ENCODE measurements at regions not wholly inside any gene's neighbourhood (a gene's known extent, or its start where the extent isn't known, plus 50 kb on each side); places are given as distances from the start of the nearest gene placed in this dataset.

DNA sequence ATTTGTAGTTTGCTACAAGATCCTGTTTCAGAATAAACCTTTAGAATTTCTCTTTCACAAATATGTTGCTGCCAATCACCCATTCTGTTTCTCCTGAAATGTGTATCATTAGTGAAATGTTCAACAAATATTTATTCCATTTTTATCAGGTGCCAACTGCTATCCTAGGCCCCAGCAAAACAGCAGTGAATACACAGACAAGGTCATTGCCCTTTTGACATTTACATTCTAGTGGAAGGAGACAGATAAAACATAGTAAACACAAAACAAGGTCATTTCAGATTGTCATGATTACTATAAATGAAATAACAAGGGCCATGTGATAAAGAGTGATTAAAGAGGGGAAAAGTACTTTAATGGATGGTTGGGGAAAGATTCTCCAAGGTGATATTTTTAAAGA is 404.8 kb upstream of the PHF14 start:
- Mint-ChIP-seq H3K9me3 (peaks cover 0 to 12% (median 1%) of the 10 kb centered on the region in 11 donors), H3K4me3 (no peak overlapping the region)

DNA sequence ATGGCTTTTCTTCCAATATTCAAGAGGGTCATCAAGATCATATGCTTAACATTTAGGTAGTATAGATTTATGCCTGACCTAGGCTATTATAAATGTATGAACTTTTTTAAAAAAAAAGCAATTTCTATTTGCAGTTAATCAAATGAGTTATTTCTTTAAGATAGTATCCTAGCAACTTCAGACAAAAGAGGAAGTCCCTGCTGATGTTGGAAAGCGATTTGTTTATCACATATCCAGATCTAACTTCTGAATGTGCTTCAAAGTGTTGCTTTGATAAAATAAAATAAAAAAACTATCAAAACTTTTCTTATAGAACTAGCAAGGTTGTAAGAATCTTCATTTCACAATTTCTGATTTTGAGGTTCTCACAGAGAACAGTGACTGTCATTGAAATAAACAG is 401.9 kb upstream of the PHF14 start:
- Mint-ChIP-seq H3K27me3 (peaks cover 0 to 5% (median 0%) of the 10 kb centered on the region in 5 donors), H3K36me3 (no peaks in the 10 kb centered on the region), H3K4me1 (no peaks in the 10 kb centered on the region), H3K4me3 (no peak overlapping the region), H3K27ac (no peak overlapping the region), H3K9me3 (peaks cover 0 to 2% (median 0%) of the 10 kb centered on the region in 11 donors)
- POLR2A ChIA-PET, result no interaction called here
- H3K36me3 ChIP-seq (ENCODE audit: control insufficient read depth in 2 of 3, insufficient read depth in 3 of 3, low read length in 3 of 3), result no peaks in the 10 kb centered on the region
- no peaks in the 10 kb centered on the region for H3K9me3 ChIP-seq (ENCODE audit: control insufficient read depth in 2 of 3, low read length in 3 of 3)
- ATAC-seq (no peak), DNase-seq (no peak)
- no peaks in the 10 kb centered on the region for H3K27me3 ChIP-seq (ENCODE audit: control insufficient read depth in 2 of 2, insufficient read depth in 2 of 2, low read length in 2 of 2)
- CTCF ChIA-PET, result no interaction called here
- no peak overlapping the region for H3K4me3 ChIP-seq (ENCODE audit: low read length)
- no peaks in the 10 kb centered on the region for H3K4me1 ChIP-seq (ENCODE audit: control insufficient read depth in 2 of 2, insufficient read depth in 2 of 2, low read length in 2 of 2)
- no peak overlapping the region for H3K27ac ChIP-seq (ENCODE audit: low read depth, low read length)
- intact Hi-C loops (cut with micrococcal nuclease), result no loop called here

More for the DNA sequence above, 404.8 kb upstream of the PHF14 start:
- Histone ChIP-seq H3K9me3 (ENCODE audit: control insufficient read depth in 2 of 3, low read length in 3 of 3) (no peaks in the 10 kb centered on the region), H3K4me3 (ENCODE audit: low read length) (no peak overlapping the region), H3K27me3 (ENCODE audit: control insufficient read depth in 2 of 2, insufficient read depth in 2 of 2, low read length in 2 of 2) (no peaks in the 10 kb centered on the region), H3K27ac (ENCODE audit: low read depth, low read length) (no peak overlapping the region), H3K4me1 (ENCODE audit: control insufficient read depth in 2 of 2, insufficient read depth in 2 of 2, low read length in 2 of 2) (no peaks in the 10 kb centered on the region), H3K36me3 (ENCODE audit: control insufficient read depth in 2 of 3, insufficient read depth in 3 of 3, low read length in 3 of 3) (no peaks in the 10 kb centered on the region)
- ATAC-seq, result no peak
- H3K27ac Mint-ChIP-seq, result no peak overlapping the region
- POLR2A ChIA-PET, result no interaction called here
- DNase-seq, result no peak
- H3K36me3 Mint-ChIP-seq, result no peaks in the 10 kb centered on the region
- intact Hi-C loops (cut with micrococcal nuclease), result no loop called here
- CTCF ChIA-PET, result no interaction called here
- H3K27me3 Mint-ChIP-seq, result no peaks in the 10 kb centered on the region
- no peaks in the 10 kb centered on the region for H3K4me1 Mint-ChIP-seq

DNA sequence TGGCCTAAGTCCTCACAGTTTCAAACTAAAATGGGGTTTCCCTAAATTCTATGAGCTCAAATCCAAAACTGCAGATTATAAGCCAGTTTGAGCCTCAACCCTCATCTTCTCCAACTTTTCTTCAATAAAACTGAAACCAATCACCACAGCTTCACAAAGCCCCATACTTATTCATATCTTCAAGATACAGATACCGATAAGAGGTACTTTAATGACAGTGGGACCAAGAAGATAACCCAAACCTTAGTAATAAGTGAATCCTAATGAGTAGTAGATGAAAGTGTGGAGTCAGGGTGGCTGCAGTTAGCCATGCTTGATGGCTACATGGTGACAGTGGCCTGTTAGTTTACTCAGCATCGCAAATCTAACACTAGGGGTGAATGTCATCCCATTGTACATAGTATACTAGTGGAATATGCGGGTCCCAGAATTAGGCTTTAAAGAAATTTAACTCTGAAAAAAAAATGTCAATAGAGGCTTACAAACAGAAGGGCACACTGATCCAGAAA is 395.8 kb upstream of the PHF14 start:
- H3K27ac Mint-ChIP-seq, result no peak overlapping the region
- H3K4me1 Mint-ChIP-seq, result no peaks in the 10 kb centered on the region
- no peak overlapping the region for H3K27ac ChIP-seq (ENCODE audit: low read depth, low read length)
- intact Hi-C loops (cut with micrococcal nuclease), result no loop called here
- H3K36me3 Mint-ChIP-seq, result no peaks in the 10 kb centered on the region
- no peak overlapping the region for H3K4me3 Mint-ChIP-seq
- H3K9me3 ChIP-seq (ENCODE audit: control insufficient read depth in 2 of 3, low read length in 3 of 3), result no peaks in the 10 kb centered on the region
- DNase-seq (no peak), ATAC-seq (no peak)
- no peaks in the 10 kb centered on the region for H3K9me3 Mint-ChIP-seq
- H3K4me3 ChIP-seq (ENCODE audit: low read length), result no peak overlapping the region
- H3K27me3 ChIP-seq (ENCODE audit: control insufficient read depth in 2 of 2, insufficient read depth in 2 of 2, low read length in 2 of 2), result no peaks in the 10 kb centered on the region
- H3K27me3 Mint-ChIP-seq, result peaks cover 0 to 5% (median 0%) of the 10 kb centered on the region in 5 donors
- no peaks in the 10 kb centered on the region for H3K36me3 ChIP-seq (ENCODE audit: control insufficient read depth in 2 of 3, insufficient read depth in 3 of 3, low read length in 3 of 3)
- no peaks in the 10 kb centered on the region for H3K4me1 ChIP-seq (ENCODE audit: control insufficient read depth in 2 of 2, insufficient read depth in 2 of 2, low read length in 2 of 2)
- POLR2A ChIA-PET, result no interaction called here
- CTCF ChIA-PET, result interaction anchor here (0.7 kb wide), 1 partner anchor 302 kb away, joined by 3 read pairs; no protein-coding TSS in a partner anchor

DNA sequence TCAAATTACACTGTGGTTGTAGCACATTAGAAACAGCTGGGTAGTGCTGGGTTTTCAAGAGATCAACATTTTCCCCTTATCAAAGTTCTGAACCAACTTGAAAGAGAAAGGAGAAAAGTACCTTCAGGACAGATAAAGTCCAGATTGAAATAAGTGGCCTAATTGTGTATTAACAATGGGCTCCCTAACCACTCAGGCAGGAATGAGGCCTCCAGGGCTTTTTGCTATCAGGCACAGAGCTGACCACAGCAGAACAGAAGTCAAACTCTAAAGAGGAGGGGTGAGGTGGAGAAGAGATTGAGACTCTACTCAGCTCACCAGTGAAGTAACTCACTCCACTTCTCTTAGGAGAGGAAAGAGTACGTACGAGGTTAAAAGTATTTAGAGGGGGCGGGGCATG is 394.1 kb upstream of the PHF14 start:
- H3K4me3 Mint-ChIP-seq, result no peak overlapping the region
- H3K9me3 Mint-ChIP-seq, result no peaks in the 10 kb centered on the region
- intact Hi-C loops (cut with micrococcal nuclease), result no loop called here
- DNase-seq (no peak), ATAC-seq (no peak)
- peaks cover 0 to 4% (median 0%) of the 10 kb centered on the region in 5 donors for H3K27me3 Mint-ChIP-seq
- ChIA-PET CTCF (no interaction called here), POLR2A (no interaction called here)
- Histone ChIP-seq H3K4me3 (ENCODE audit: low read length) (no peak overlapping the region), H3K27ac (ENCODE audit: low read depth, low read length) (no peak overlapping the region), H3K9me3 (ENCODE audit: control insufficient read depth in 2 of 3, low read length in 3 of 3) (no peaks in the 10 kb centered on the region), H3K4me1 (ENCODE audit: control insufficient read depth in 2 of 2, insufficient read depth in 2 of 2, low read length in 2 of 2) (no peaks in the 10 kb centered on the region), H3K27me3 (ENCODE audit: control insufficient read depth in 2 of 2, insufficient read depth in 2 of 2, low read length in 2 of 2) (no peaks in the 10 kb centered on the region), H3K36me3 (ENCODE audit: control insufficient read depth in 2 of 3, insufficient read depth in 3 of 3, low read length in 3 of 3) (no peaks in the 10 kb centered on the region)
- H3K36me3 Mint-ChIP-seq, result no peaks in the 10 kb centered on the region
- no peaks in the 10 kb centered on the region for H3K4me1 Mint-ChIP-seq
- H3K27ac Mint-ChIP-seq, result no peak overlapping the region

DNA sequence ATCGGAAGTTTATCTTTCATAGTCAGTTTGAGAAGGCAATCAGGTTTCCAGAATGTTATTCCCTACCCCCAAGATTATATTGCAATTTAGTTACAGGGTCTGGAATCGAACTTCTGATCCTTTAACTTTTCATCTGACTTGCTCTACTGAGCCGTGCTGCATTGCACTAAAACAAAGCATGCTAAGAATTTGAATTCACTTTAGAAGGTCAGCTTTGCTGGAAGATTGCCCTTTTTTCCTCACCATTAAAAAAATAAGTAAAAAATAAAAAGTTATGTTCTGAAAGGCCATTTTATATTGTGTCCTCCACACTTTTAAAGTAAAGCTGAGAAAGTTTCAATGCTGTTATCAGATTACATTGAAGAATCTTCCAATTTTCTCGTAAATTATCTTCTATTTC is 388.8 kb upstream of the PHF14 start:
- Histone ChIP-seq H3K27me3 (ENCODE audit: control insufficient read depth in 2 of 2, insufficient read depth in 2 of 2, low read length in 2 of 2) (no peaks in the 10 kb centered on the region), H3K27ac (ENCODE audit: low read depth, low read length) (no peak overlapping the region), H3K9me3 (ENCODE audit: control insufficient read depth in 2 of 3, low read length in 3 of 3) (no peaks in the 10 kb centered on the region), H3K4me1 (ENCODE audit: control insufficient read depth in 2 of 2, insufficient read depth in 2 of 2, low read length in 2 of 2) (no peaks in the 10 kb centered on the region), H3K4me3 (ENCODE audit: low read length) (no peak overlapping the region), H3K36me3 (ENCODE audit: control insufficient read depth in 2 of 3, insufficient read depth in 3 of 3, low read length in 3 of 3) (no peaks in the 10 kb centered on the region)
- Mint-ChIP-seq H3K9me3 (no peaks in the 10 kb centered on the region), H3K27me3 (peaks cover 0 to 10% (median 0%) of the 10 kb centered on the region in 5 donors), H3K4me1 (no peaks in the 10 kb centered on the region), H3K4me3 (no peak overlapping the region), H3K36me3 (no peaks in the 10 kb centered on the region), H3K27ac (no peak overlapping the region)
- ATAC-seq, result no peak
- POLR2A ChIA-PET, result no interaction called here
- no peak for DNase-seq
- CTCF ChIA-PET, result no interaction called here
- intact Hi-C loops (cut with micrococcal nuclease), result no loop called here

DNA sequence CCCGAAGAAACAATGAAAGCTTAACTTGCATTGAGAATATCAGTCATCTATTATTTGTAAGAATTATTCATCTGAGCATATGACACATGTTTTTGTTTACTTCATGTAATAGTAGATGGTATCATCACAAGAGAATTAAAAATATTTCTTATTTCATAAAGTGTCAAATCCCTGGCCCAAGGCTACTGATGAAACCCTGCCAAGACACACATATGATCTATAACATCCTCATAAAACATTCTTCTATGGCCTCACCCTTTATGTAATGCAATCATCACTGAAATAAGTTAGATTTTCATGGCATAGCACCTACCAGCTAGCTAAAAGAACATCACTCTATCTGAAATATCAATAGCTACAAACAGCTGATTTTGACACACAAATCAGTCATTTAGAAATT is 385.6 kb upstream of the PHF14 start:
- intact Hi-C loops (cut with micrococcal nuclease), result no loop called here
- Histone ChIP-seq H3K4me1 (ENCODE audit: control insufficient read depth in 2 of 2, insufficient read depth in 2 of 2, low read length in 2 of 2) (no peaks in the 10 kb centered on the region), H3K4me3 (ENCODE audit: low read length) (no peak overlapping the region), H3K36me3 (ENCODE audit: control insufficient read depth in 2 of 3, insufficient read depth in 3 of 3, low read length in 3 of 3) (no peaks in the 10 kb centered on the region), H3K9me3 (ENCODE audit: control insufficient read depth in 2 of 3, low read length in 3 of 3) (no peaks in the 10 kb centered on the region), H3K27me3 (ENCODE audit: control insufficient read depth in 2 of 2, insufficient read depth in 2 of 2, low read length in 2 of 2) (no peaks in the 10 kb centered on the region), H3K27ac (ENCODE audit: low read depth, low read length) (no peak overlapping the region)
- Mint-ChIP-seq H3K27ac (no peak overlapping the region), H3K27me3 (peaks cover 0 to 16% (median 0%) of the 10 kb centered on the region in 5 donors), H3K36me3 (no peaks in the 10 kb centered on the region), H3K4me3 (no peak overlapping the region), H3K9me3 (peaks cover 0 to 5% (median 0%) of the 10 kb centered on the region in 11 donors), H3K4me1 (no peaks in the 10 kb centered on the region)
- CTCF ChIA-PET, result no interaction called here
- ATAC-seq (no peak), DNase-seq (no peak)
- POLR2A ChIA-PET, result no interaction called here

DNA sequence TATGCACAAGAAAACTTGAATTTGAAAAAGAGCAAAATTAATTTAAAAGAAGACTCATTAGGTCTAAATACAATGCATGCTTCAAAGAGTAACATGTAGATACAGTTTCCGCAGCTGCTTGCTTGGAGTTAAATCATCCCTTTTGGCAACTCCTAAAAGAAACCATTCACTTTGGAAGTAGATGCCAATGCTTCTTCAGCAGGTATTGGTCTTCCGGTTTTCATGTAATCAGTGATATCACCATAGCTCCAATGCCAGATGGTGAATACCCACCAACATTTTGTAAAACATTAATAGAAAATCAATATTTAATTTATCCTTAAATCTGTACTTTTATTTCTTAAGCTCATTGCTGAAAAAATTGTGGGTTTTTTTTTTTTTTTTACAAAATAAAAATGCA is 381.1 kb upstream of the PHF14 start:
- Histone ChIP-seq H3K36me3 (ENCODE audit: control insufficient read depth in 2 of 3, insufficient read depth in 3 of 3, low read length in 3 of 3) (no peaks in the 10 kb centered on the region), H3K27ac (ENCODE audit: low read depth, low read length) (no peak overlapping the region), H3K4me1 (ENCODE audit: control insufficient read depth in 2 of 2, insufficient read depth in 2 of 2, low read length in 2 of 2) (no peaks in the 10 kb centered on the region), H3K4me3 (ENCODE audit: low read length) (no peak overlapping the region), H3K27me3 (ENCODE audit: control insufficient read depth in 2 of 2, insufficient read depth in 2 of 2, low read length in 2 of 2) (no peaks in the 10 kb centered on the region), H3K9me3 (ENCODE audit: control insufficient read depth in 2 of 3, low read length in 3 of 3) (no peaks in the 10 kb centered on the region)
- Mint-ChIP-seq H3K9me3 (peaks cover 0 to 5% (median 0%) of the 10 kb centered on the region in 11 donors), H3K4me3 (no peak overlapping the region), H3K27me3 (peaks cover 0 to 13% (median 0%) of the 10 kb centered on the region in 5 donors), H3K27ac (no peak overlapping the region), H3K4me1 (no peaks in the 10 kb centered on the region), H3K36me3 (no peaks in the 10 kb centered on the region)
- ChIA-PET POLR2A (no interaction called here), CTCF (interaction anchor here (0.7 kb wide), 1 partner anchor 968 kb away, joined by 3 read pairs; no protein-coding TSS in a partner anchor)
- intact Hi-C loops (cut with micrococcal nuclease), result no loop called here
- no peak for ATAC-seq
- no peak for DNase-seq

All from naive thymus-derived CD4-positive, alpha-beta T cell (primary cell).